ENCODE measurements at regions not wholly inside any gene's neighbourhood (a gene's known extent, or its start where the extent isn't known, plus 50 kb on each side); places are given as distances from the start of the nearest gene placed in this dataset.

- Histone ChIP-seq H3K4me2 (ENCODE audit: low read length) (no peak overlapping the region), H3K27ac (ENCODE audit: low read depth, low read length) (no peak overlapping the region), H3K27me3 (ENCODE audit: insufficient read depth, low read length) (no peaks in the 10 kb centered on the region), H2AFZ (ENCODE audit: low read depth, low read length, poor library complexity, severe bottlenecking) (no peak overlapping the region), H3K79me2 (ENCODE audit: insufficient read depth, low read length) (no peaks in the 10 kb centered on the region), H3K9me3 (ENCODE audit: control insufficient read depth in 1 of 2, insufficient read depth in 1 of 2, low read depth in 1 of 2, low read length in 2 of 2) (no peaks in the 10 kb centered on the region), H4K20me1 (ENCODE audit: insufficient read depth) (no peaks in the 10 kb centered on the region), H3K9ac (ENCODE audit: low read length) (no peak overlapping the region), H3K9me2 (ENCODE audit: insufficient read depth) (no peaks in the 10 kb centered on the region), H3K4me1 (ENCODE audit: control insufficient read depth in 1 of 2, insufficient read depth in 2 of 2, low read length in 2 of 2) (no peaks in the 10 kb centered on the region), H3K4me3 (replicated peaks in 1 of 2; ENCODE audit: low read depth in 1 of 2, low read length in 2 of 2) (no peak overlapping the region), H3K36me3 (ENCODE audit: control insufficient read depth in 1 of 2, insufficient read depth in 2 of 2, low read length in 2 of 2) (no peaks in the 10 kb centered on the region)
- ChIA-PET RAD21 (ENCODE audit: low non-redundant PET in 1 of 2, low total read pairs in 2 of 2, uncharacterized antibody in 2 of 2, unreplicated experiment in 2 of 2) (no interaction called here), CTCF (no interaction called here), POLR2A (no interaction called here)
- intact Hi-C loops (cut with micrococcal nuclease): no loop called here
- DNase-seq (ENCODE audit: low read depth, low spot score) (no peak), ATAC-seq (no peak)
- no TSS peak for BruUV-seq (replicated peaks)
- TF ChIP-seq, protein P1, sequence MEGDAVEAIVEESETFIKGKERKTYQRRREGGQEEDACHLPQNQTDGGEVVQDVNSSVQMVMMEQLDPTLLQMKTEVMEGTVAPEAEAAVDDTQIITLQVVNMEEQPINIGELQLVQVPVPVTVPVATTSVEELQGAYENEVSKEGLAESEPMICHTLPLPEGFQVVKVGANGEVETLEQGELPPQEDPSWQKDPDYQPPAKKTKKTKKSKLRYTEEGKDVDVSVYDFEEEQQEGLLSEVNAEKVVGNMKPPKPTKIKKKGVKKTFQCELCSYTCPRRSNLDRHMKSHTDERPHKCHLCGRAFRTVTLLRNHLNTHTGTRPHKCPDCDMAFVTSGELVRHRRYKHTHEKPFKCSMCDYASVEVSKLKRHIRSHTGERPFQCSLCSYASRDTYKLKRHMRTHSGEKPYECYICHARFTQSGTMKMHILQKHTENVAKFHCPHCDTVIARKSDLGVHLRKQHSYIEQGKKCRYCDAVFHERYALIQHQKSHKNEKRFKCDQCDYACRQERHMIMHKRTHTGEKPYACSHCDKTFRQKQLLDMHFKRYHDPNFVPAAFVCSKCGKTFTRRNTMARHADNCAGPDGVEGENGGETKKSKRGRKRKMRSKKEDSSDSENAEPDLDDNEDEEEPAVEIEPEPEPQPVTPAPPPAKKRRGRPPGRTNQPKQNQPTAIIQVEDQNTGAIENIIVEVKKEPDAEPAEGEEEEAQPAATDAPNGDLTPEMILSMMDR (IDR thresholded peaks at IDR 0.05 in 2 of 3, conservative IDR thresholded peaks at IDR 0.05 in 1 of 3; ENCODE audit: borderline replicate concordance in 1 of 3, insufficient read depth in 1 of 3, low read depth in 2 of 3, low read length in 2 of 3): no peak
- TF ChIP-seq ZNF274 (IDR thresholded peaks at IDR 0.05; ENCODE audit: low read depth, low read length): no peak
- no peak for TF ChIP-seq ATF3 (IDR thresholded peaks at IDR 0.05)
- no peak for TF ChIP-seq RAD21 (IDR thresholded peaks at IDR 0.05; ENCODE audit: low read depth)
- TF ChIP-seq ELF1 (IDR thresholded peaks at IDR 0.05; ENCODE audit: borderline replicate concordance, low read depth): no peak
- TF ChIP-seq, protein P2, sequence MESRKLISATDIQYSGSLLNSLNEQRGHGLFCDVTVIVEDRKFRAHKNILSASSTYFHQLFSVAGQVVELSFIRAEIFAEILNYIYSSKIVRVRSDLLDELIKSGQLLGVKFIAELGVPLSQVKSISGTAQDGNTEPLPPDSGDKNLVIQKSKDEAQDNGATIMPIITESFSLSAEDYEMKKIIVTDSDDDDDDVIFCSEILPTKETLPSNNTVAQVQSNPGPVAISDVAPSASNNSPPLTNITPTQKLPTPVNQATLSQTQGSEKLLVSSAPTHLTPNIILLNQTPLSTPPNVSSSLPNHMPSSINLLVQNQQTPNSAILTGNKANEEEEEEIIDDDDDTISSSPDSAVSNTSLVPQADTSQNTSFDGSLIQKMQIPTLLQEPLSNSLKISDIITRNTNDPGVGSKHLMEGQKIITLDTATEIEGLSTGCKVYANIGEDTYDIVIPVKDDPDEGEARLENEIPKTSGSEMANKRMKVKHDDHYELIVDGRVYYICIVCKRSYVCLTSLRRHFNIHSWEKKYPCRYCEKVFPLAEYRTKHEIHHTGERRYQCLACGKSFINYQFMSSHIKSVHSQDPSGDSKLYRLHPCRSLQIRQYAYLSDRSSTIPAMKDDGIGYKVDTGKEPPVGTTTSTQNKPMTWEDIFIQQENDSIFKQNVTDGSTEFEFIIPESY (IDR thresholded peaks at IDR 0.05; ENCODE audit: extremely low read depth, insufficient replicate concordance, low read length): no peak
Observed at GRCh38 chr13:86003029-86003428, 203.8 kb upstream of the SLITRK6 start.

Measured in HCT116 (cell line).